GM04504 (cell line): ENCODE measurements at regions not wholly inside any gene's neighbourhood (a gene's known extent, or its start where the extent isn't known, plus 50 kb on each side); places are given as distances from the start of the nearest gene placed in this dataset.
"Not testable (repeated sequence)": the region's sequence is repeated elsewhere in the genome, so short reads cannot be mapped to it uniquely, and the experiment has no call there.

Experiments
- DNase-seq: peaks from one replicate; pipeline ENCODE4 v3.0.0-alpha.2; 2012; ENCODE audit warnings: low read depth

- DNase-seq: no peak
Measured at GRCh38 chr7:94314413-94315410, 80.0 kb upstream of the COL1A2 start.

GRCh38 chr7:94321138-94321537 lies 73.6 kb upstream of the COL1A2 start:
- not testable (repeated sequence) for DNase-seq

- no peak for DNase-seq
Measured at GRCh38 chr7:94323844-94324243, 70.9 kb upstream of the COL1A2 start.

- DNase-seq: peak; percentile 46
Measured at GRCh38 chr7:94324380-94325121, 70.1 kb upstream of the COL1A2 start.

- no peak for DNase-seq
Measured at GRCh38 chr7:94325122-94325475, 69.6 kb upstream of the COL1A2 start.

GRCh38 chr7:94330269-94331020 lies 64.2 kb upstream of the COL1A2 start:
- no peak for DNase-seq

- no peak for DNase-seq
Measured at GRCh38 chr7:94332571-94332970, 62.1 kb upstream of the COL1A2 start.

GRCh38 chr7:94333810-94334209 lies 60.9 kb upstream of the COL1A2 start:
- no peak for DNase-seq

GRCh38 chr7:94335586-94335985 lies 59.1 kb upstream of the COL1A2 start:
- DNase-seq: no peak

GRCh38 chr7:94336009-94336408 lies 58.7 kb upstream of the COL1A2 start:
- DNase-seq: no peak

GRCh38 chr7:94338921-94339371 lies 55.7 kb upstream of the COL1A2 start:
- DNase-seq: peak; percentile 37

- DNase-seq: peak; percentile 44
Measured at GRCh38 chr7:94344826-94345225, 49.9 kb upstream of the COL1A2 start.
